Activated CD8-positive, alpha-beta memory T cell treated with anti-CD3 and anti-CD28 coated beads, Interleukin-2, amount 10 ng/mL, durations not matched to agents 7 days and 5 days (primary cell): ENCODE measurements at regions not wholly inside any gene's neighbourhood (a gene's known extent, or its start where the extent isn't known, plus 50 kb on each side); places are given as distances from the start of the nearest gene placed in this dataset.

Experiments
- ATAC-seq: fragments of 150-1000 bp; cut with Tn5 transposase; one replicate; pipeline ENCODE4 v1.10.0; 2021; ENCODE audit warnings: moderate library complexity
- CTCF ChIA-PET: fragments of 350-600 bp; sonication (Branson Sonifier 250); formaldehyde crosslinking; loops from one replicate; lab custom pipeline; 2021; ENCODE audit warnings: antibody characterized with exemption; lab: Charles Lee
- DNase-seq: peaks from one replicate; pipeline ENCODE4 v3.0.0-alpha.2; 2020
- H3K27ac Mint-ChIP-seq: one replicate; pipeline ENCODE4 v1.8.0; 2021; ENCODE audit warnings: mild to moderate bottlenecking, mixed read lengths
- H3K27me3 Mint-ChIP-seq: one replicate; pipeline ENCODE4 v1.8.0; 2021; ENCODE audit warnings: mixed read lengths
- H3K36me3 Mint-ChIP-seq: one replicate; pipeline ENCODE4 v1.8.0; 2021; ENCODE audit warnings: mild to moderate bottlenecking, mixed read lengths
- H3K4me1 Mint-ChIP-seq: one replicate; pipeline ENCODE4 v1.8.0; 2021; ENCODE audit warnings: mixed read lengths
- H3K4me3 Mint-ChIP-seq: one replicate; pipeline ENCODE4 v1.8.0; 2021; ENCODE audit warnings: mild to moderate bottlenecking, moderate library complexity, mixed read lengths
- H3K9me3 Mint-ChIP-seq: one replicate; pipeline ENCODE4 v1.8.0; 2022; ENCODE audit warnings: low read depth, mixed read lengths

DNA sequence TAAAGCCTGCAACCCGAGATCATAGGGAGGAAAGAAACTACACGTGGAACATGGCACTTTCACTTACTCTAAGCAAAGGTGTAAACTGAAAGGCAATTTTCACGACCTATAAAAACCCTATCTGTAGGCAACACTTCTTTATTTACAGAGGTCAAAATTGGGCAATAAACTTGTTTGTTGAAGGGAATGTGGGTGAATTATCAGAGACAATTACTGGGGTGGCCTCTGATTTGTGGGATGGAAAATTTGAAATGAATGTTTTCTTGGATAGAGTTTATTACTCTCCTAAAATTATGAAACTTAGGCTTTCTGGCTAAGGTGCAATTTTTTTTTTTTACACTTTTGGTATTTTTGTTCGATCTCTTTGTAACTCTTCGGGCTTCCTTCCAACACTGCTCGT lies 734.1 kb upstream of the TENM3 start:
- Mint-ChIP-seq H3K27ac (no peak overlapping the region), H3K36me3 (no peaks in the 10 kb centered on the region), H3K4me1 (no peaks in the 10 kb centered on the region), H3K4me3 (no peak overlapping the region), H3K9me3 (no peaks in the 10 kb centered on the region), H3K27me3 (no peaks in the 10 kb centered on the region)
- DNase-seq (no peak), ATAC-seq (no peak)
- CTCF ChIA-PET: no interaction called here

DNA sequence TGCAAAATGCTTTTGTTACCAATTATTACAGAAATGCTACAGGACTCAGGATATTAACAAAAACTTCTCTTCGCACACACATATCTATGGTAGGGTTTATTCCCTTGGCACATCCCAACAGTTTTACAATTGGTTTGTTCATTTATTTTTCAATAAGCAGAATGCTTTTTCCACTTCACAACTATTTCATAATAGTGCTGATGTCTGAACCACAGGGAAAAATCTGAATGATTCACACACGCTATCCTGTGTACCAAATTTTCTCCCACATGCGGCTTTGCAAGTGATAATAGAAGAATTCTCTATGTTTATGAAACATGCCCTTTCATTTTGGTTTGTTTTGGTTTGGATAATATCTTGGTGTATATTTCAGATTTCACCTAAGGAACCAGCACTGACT lies 725.7 kb upstream of the TENM3 start:
- Mint-ChIP-seq H3K4me3 (no peak overlapping the region), H3K36me3 (no peaks in the 10 kb centered on the region), H3K27ac (no peak overlapping the region), H3K4me1 (no peaks in the 10 kb centered on the region), H3K9me3 (peaks cover 6% of the 10 kb centered on the region), H3K27me3 (no peaks in the 10 kb centered on the region)
- ATAC-seq (no peak), DNase-seq (no peak)
- CTCF ChIA-PET: no interaction called here

DNA sequence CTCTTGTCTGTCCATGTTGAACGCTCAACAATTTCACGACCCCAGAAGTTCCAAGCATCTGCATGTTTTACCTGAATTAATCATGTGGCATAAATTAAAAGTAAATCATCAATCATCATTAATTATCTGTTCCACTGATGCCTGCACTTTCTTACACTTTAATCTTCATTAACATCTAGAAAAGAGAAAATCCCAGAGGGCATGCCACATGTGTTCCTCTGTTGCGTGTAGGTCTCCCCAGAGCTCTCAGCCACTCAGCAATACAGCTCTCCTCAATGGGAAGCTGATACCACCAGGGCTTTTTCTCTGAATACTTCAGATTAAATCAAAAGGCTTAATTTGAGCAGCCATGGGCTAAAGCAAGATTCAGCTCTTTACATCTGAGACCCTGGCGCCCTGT lies 722.4 kb upstream of the TENM3 start:
- Mint-ChIP-seq H3K27ac (no peak overlapping the region), H3K9me3 (peaks cover 2% of the 10 kb centered on the region), H3K36me3 (no peaks in the 10 kb centered on the region), H3K27me3 (no peaks in the 10 kb centered on the region), H3K4me1 (no peaks in the 10 kb centered on the region), H3K4me3 (no peak overlapping the region)
- ATAC-seq (no peak), DNase-seq (no peak)
- CTCF ChIA-PET: no interaction called here

DNA sequence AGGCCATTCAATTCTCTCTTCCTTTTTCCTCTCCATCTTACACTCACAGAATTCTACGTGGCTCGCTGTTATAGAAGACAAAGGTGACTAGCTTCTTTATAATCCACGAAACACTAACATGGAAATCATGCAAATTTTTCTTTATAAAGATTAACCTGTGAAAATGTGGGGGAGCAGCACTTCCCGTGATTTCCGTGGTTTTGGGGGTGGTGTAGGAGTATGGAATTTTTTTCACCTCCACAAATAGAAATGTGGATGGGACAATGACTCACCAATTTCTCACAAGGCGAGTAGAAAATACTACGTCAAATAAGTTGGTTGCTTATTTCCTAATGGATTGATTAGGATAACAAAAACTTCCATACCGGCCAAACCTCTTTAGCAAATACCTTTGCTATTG lies 719.2 kb upstream of the TENM3 start:
- H3K4me1 Mint-ChIP-seq: no peaks in the 10 kb centered on the region
- no peaks in the 10 kb centered on the region for H3K9me3 Mint-ChIP-seq
- no peaks in the 10 kb centered on the region for H3K36me3 Mint-ChIP-seq
- H3K27ac Mint-ChIP-seq: no peak overlapping the region
- no peak for ATAC-seq
- H3K4me3 Mint-ChIP-seq: no peak overlapping the region
- no peak for DNase-seq
- no peaks in the 10 kb centered on the region for H3K27me3 Mint-ChIP-seq
- CTCF ChIA-PET: no interaction called here

DNA sequence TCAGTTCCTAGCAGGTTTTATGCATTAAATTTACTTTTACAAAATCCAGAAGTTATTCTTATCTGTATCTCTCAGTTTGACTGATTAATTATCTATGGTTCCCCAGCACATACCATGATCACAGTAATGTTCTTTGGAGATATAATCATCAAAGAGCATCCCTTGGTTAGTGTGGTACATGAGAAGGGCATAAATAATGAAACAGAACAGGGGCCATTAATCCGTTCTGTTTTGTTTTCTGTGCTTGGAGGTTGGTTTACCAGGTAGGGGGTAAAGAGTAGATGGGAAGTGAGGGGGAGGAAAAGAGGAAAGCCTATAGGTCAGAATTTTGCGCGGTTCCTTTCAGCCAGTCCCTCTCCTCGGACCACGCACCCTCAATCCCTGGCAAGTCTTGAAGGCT lies 718.7 kb upstream of the TENM3 start:
- ATAC-seq (no peak), DNase-seq (no peak)
- Mint-ChIP-seq H3K27ac (no peak overlapping the region), H3K36me3 (no peaks in the 10 kb centered on the region), H3K27me3 (no peaks in the 10 kb centered on the region), H3K9me3 (no peaks in the 10 kb centered on the region), H3K4me3 (no peak overlapping the region), H3K4me1 (no peaks in the 10 kb centered on the region)
- CTCF ChIA-PET: no interaction called here

DNA sequence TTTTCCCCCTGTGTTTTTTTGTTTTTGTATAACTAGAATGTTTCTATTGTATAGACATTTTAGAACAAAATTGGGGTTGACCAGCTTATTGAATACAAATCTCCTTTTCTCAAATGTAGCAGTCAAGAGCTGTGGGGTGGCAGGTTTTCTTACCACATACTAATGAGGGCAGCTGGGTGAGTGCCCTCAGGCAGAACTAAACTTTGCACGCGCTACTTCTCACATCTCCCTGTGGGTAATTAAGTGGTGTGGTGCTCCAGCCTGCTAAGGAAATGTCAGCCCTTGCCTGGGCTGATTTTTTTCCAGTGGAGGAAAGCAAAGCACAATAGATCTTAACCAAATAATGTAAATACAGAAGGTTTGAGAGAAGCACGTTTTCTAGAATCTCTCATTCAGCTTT lies 717.6 kb upstream of the TENM3 start:
- no peak overlapping the region for H3K4me3 Mint-ChIP-seq
- DNase-seq: no peak

DNA sequence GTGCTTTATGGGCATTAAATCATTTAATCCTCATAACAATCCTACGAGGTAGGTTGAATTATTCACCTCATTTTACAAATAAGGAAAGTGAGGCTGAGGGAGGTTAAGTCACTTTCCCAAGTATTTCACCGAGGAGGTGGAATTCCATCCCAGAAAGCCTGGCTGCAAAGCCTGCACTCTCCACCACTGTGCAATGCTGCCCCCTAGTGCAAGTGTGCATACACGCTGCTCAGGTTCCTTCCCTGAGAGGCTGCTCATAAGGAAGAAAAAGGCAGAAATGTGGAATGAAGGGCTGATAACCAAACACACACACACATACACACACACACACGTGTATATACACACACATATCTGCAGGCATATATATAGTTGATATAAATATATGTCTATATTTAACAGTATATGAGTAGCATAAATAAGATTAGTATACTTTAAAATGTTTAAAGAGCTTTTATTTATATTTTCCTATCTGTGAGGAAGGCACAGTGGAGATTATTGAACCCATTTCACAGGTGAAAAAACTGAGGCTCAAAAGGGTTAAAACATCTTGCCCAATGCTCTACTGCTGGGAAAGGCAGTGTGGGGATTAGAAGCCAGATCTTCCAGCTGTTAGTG lies 714.5 kb upstream of the TENM3 start:
- ATAC-seq (no peak), DNase-seq (peak; percentile 42)
- no peaks in the 10 kb centered on the region for H3K27me3 Mint-ChIP-seq
- no peaks in the 10 kb centered on the region for H3K9me3 Mint-ChIP-seq
- no peaks in the 10 kb centered on the region for H3K4me1 Mint-ChIP-seq
- H3K27ac Mint-ChIP-seq: no peak overlapping the region
- no peaks in the 10 kb centered on the region for H3K36me3 Mint-ChIP-seq
- CTCF ChIA-PET: interaction anchor here (0.7 to 1.5 kb wide), 5 partner anchors 9 to 864 kb away, joined by 3 to 4 read pairs (median 3); no protein-coding TSS in a partner anchor
- no peak overlapping the region for H3K4me3 Mint-ChIP-seq

More for the DNA sequence above, 717.6 kb upstream of the TENM3 start:
- Mint-ChIP-seq H3K27me3 (no peaks in the 10 kb centered on the region), H3K27ac (no peak overlapping the region), H3K36me3 (no peaks in the 10 kb centered on the region), H3K4me1 (no peaks in the 10 kb centered on the region), H3K9me3 (no peaks in the 10 kb centered on the region)
- no peak for ATAC-seq
- CTCF ChIA-PET: interaction anchor here (1.1 kb wide), 1 partner anchor 224 kb away, joined by 3 read pairs; no protein-coding TSS in a partner anchor

DNA sequence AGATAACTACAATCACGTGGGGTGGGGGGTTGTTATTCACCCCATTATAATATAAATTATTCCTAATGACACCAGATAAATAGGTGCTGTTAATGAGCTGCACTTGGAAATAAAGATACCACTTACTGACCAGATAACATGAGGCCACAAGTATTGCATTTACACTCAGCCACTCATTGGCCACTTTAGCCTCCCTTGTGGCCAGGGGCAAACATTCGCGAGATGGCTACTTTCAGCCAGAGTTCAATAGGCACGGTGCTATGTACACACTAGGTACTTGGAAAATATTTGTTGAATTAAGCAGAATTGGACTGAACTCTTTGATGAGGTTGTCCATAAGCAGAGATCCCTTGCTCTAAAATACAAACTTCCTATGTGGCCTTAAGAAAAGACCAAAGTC lies 713.7 kb upstream of the TENM3 start:
- no peak overlapping the region for H3K27ac Mint-ChIP-seq

DNA sequence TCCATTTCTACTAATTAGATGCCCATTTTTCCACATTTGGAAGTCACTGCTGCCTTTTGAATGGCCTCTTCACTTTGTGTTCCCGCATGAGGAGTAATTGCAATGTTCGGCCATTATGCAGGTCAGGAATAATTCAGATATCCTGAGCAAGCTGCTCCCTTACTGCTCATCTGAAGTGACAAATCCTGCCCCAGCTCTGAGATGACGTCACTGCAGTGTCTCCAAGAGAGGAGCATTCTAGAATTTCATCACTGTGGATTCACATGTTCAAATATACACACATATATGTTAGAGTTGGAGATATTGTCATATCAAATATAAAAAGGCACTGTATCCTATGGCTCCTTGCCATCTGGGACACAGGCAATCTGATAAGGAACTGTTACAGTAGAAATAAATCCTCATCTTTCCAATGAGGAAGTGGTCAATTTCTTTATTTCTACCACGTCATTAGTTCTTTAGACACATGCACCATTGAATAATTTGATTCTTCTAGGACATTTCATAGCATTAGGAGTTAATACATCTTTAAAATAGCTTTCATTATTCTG lies 706.9 kb upstream of the TENM3 start:
- Mint-ChIP-seq H3K27me3 (no peaks in the 10 kb centered on the region), H3K4me1 (no peaks in the 10 kb centered on the region), H3K9me3 (no peaks in the 10 kb centered on the region), H3K36me3 (no peaks in the 10 kb centered on the region), H3K27ac (no peak overlapping the region), H3K4me3 (no peak overlapping the region)
- no peak for DNase-seq
- CTCF ChIA-PET: no interaction called here
- ATAC-seq: no peak

More for the DNA sequence above, 713.7 kb upstream of the TENM3 start:
- ATAC-seq (no peak), DNase-seq (no peak)
- CTCF ChIA-PET: interaction anchor here (0.9 kb wide), 1 partner anchor 385 kb away, joined by 3 read pairs; no protein-coding TSS in a partner anchor
- H3K4me1 Mint-ChIP-seq: no peaks in the 10 kb centered on the region
- H3K27me3 Mint-ChIP-seq: no peaks in the 10 kb centered on the region
- H3K9me3 Mint-ChIP-seq: no peaks in the 10 kb centered on the region
- H3K36me3 Mint-ChIP-seq: no peaks in the 10 kb centered on the region
- no peak overlapping the region for H3K4me3 Mint-ChIP-seq

DNA sequence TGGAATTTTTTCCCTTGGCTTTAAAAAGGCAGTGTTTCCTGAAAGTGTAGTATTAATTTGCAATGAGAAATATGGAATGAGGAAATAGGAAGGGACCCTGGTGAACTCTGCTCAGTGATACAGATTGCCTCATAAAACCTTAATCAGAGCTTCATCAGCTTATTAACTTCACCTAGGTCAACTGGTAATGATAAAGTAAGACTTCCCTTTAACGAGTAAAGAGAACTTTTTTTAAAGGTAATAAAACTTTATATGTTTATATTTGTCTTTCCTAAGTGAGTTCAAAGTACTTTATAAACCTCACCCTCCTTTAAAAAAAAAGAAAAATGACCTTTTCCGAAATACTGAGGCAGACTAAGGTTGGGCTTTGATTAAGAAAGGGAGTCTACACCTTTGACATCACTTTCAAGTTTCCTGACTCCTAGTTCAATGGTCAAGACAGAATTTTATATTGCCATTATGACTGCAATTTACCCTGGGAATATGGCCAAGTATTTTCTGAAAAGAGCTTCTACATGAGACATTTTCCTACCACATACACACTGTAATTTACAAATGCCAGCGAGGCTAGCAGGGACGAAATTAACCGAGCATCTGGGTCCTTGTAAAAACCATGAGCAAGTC lies 706.3 kb upstream of the TENM3 start:
- Mint-ChIP-seq H3K27me3 (no peaks in the 10 kb centered on the region), H3K27ac (no peak overlapping the region), H3K9me3 (no peaks in the 10 kb centered on the region), H3K36me3 (no peaks in the 10 kb centered on the region), H3K4me3 (no peak overlapping the region), H3K4me1 (no peaks in the 10 kb centered on the region)
- CTCF ChIA-PET: no interaction called here
- DNase-seq (no peak), ATAC-seq (no peak)

DNA sequence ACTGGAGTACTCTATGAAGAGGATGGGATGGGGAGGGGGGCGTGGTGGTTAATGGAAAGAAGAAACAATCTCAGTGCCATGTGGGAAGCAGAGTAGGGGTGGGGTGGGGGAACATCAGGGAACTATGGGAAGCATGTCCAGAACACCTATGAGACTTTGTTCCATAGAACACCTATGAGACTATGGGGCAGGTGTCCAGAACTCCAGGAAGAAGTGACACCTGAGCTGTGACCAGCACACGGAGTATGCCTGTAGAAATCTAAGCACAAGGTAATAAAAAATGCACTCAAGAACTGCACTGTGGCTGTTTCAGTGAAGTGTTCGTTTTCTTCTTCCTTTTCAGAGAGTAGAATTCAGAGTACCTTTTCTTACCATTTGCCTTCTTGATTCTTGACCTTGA lies 704.8 kb upstream of the TENM3 start:
- no peak for ATAC-seq
- Mint-ChIP-seq H3K9me3 (no peaks in the 10 kb centered on the region), H3K27ac (no peak overlapping the region), H3K27me3 (no peaks in the 10 kb centered on the region), H3K36me3 (no peaks in the 10 kb centered on the region), H3K4me3 (no peak overlapping the region), H3K4me1 (no peaks in the 10 kb centered on the region)
- CTCF ChIA-PET: interaction anchor here (0.9 kb wide), 1 partner anchor 10 kb away, joined by 3 read pairs; no protein-coding TSS in a partner anchor
- no peak for DNase-seq

DNA sequence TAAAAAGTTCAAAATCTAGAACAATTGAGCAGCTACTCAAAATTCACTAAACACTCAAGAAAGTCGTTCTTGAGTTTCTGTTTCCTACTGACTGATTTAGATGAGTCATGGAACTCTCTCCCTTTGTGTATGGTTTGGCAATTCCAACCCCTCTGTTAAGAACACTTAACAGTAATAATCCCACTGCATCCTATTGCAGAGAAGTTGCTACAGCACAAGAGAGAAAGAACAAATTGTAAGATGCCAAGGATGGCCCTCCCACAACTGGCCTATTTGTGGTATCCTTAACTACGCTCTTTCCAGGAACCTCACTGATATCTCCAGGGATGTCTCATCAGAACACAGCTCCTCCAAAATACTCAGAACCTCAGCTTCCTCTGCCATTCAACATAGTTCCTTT lies 701.8 kb upstream of the TENM3 start:
- H3K27ac Mint-ChIP-seq: no peak overlapping the region
- CTCF ChIA-PET: no interaction called here
- DNase-seq: no peak
- H3K4me3 Mint-ChIP-seq: no peak overlapping the region
- peaks cover 1% of the 10 kb centered on the region for H3K9me3 Mint-ChIP-seq
- H3K27me3 Mint-ChIP-seq: no peaks in the 10 kb centered on the region
- no peaks in the 10 kb centered on the region for H3K4me1 Mint-ChIP-seq
- no peak for ATAC-seq
- H3K36me3 Mint-ChIP-seq: no peaks in the 10 kb centered on the region

DNA sequence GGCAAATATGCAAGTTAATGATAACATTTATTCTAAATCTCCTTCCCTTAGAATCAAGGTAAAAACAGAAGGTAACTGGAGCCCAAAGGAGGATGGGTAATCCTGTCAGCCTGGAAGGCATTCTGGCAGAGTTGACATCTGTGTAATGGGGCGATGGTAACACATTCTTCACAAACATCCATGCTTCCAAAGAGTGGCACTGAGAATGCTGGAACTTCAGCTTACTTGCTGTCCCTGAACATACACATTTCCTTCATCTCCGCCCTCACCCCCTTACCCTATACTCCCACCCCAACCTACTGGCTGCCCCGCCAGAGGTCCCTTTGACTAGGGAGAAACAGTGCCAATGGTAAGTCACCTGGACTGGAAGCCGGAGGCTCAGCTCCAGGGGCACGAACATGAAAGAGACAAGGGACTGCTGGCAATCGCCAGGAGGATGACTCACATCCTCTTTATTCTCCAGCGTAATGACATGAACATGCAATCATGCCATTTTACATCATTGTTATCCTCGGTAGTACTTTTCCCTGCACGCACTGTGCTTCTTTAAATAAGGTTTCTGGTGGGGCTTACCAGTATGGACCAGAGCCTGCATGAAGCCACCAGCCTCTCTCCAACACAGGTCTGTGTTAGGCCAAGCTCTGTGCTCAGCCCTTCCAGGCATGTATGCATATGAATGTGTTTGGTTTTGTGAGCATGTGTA lies 694.2 kb upstream of the TENM3 start:
- H3K27ac Mint-ChIP-seq: no peak overlapping the region
- H3K36me3 Mint-ChIP-seq: no peaks in the 10 kb centered on the region
- no peaks in the 10 kb centered on the region for H3K4me1 Mint-ChIP-seq
- no peaks in the 10 kb centered on the region for H3K27me3 Mint-ChIP-seq
- CTCF ChIA-PET: no interaction called here
- H3K9me3 Mint-ChIP-seq: peaks cover 8% of the 10 kb centered on the region
- DNase-seq (no peak), ATAC-seq (no peak)
- H3K4me3 Mint-ChIP-seq: no peak overlapping the region
